ENCODE measurements at regions not wholly inside any gene's neighbourhood (a gene's known extent, or its start where the extent isn't known, plus 50 kb on each side); places are given as distances from the start of the nearest gene placed in this dataset.

GRCh38 chr5:2166979-2167377 is 284.3 kb upstream of the IRX4 start (continued):
- TF ChIP-seq TBP (IDR thresholded peaks at IDR 0.05; ENCODE audit: low read depth, low read length) (no peak), TEAD4 (IDR thresholded peaks at IDR 0.05; ENCODE audit: low read depth, low read length) (no peak), NANOG (IDR thresholded peaks at IDR 0.05; ENCODE audit: insufficient read depth, low read depth, low read length, poor library complexity, severe bottlenecking) (no peak)

Measured in H1 (cell line).